ENCODE measurements at regions not wholly inside any gene's neighbourhood (a gene's known extent, or its start where the extent isn't known, plus 50 kb on each side); places are given as distances from the start of the nearest gene placed in this dataset.

DNA sequence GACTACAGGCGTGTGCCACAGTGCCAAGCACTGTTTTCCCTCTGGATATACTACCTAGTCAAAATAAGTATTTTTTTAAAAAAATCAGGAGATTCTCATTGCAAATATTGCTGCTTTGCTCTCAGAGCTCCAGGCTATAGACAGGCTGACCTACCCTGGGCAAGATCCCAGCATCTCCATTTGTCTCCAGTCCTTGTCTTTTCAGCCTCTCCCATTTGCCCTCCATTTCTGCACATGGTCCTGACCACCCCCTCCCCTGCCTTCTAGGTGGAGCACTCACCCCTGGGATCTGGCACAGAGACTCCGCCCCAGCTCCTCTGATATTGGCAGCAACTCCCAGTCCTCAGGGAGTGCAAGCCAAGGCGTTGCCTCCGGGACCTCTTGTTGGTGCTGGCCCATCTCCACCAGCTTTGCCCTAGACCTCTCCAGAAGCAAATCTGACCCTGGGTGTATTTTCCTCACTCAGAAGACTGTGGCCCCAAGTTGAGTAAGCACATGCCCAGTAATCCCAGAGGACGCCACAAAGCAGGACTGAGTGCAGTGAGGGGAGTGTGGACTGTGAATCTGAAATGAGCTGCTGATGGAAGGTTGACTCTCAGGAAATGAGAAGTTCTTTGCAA, 120.6 kb downstream of the MTPAP start:
- Histone ChIP-seq H3K27ac (ENCODE audit: poor library complexity, severe bottlenecking) (no peak overlapping the region), H3K36me3 (ENCODE audit: low read depth) (no peaks in the 10 kb centered on the region), H3K9me3 (ENCODE audit: severe bottlenecking) (no peaks in the 10 kb centered on the region), H3K4me3 (ENCODE audit: severe bottlenecking) (no peak overlapping the region), H3K4me1 (ENCODE audit: insufficient read depth, poor library complexity, severe bottlenecking) (peaks cover 5% of the 10 kb centered on the region), H3K27me3 (ENCODE audit: insufficient read depth, poor library complexity, severe bottlenecking) (no peaks in the 10 kb centered on the region)
- TF ChIP-seq, protein P1, sequence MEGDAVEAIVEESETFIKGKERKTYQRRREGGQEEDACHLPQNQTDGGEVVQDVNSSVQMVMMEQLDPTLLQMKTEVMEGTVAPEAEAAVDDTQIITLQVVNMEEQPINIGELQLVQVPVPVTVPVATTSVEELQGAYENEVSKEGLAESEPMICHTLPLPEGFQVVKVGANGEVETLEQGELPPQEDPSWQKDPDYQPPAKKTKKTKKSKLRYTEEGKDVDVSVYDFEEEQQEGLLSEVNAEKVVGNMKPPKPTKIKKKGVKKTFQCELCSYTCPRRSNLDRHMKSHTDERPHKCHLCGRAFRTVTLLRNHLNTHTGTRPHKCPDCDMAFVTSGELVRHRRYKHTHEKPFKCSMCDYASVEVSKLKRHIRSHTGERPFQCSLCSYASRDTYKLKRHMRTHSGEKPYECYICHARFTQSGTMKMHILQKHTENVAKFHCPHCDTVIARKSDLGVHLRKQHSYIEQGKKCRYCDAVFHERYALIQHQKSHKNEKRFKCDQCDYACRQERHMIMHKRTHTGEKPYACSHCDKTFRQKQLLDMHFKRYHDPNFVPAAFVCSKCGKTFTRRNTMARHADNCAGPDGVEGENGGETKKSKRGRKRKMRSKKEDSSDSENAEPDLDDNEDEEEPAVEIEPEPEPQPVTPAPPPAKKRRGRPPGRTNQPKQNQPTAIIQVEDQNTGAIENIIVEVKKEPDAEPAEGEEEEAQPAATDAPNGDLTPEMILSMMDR (IDR thresholded peaks at IDR 0.05; ENCODE audit: poor library complexity, severe bottlenecking), result no peak
- DNase-seq (ENCODE audit: low spot score) (no peak), ATAC-seq (ENCODE audit: low read depth) (no peak)

DNA sequence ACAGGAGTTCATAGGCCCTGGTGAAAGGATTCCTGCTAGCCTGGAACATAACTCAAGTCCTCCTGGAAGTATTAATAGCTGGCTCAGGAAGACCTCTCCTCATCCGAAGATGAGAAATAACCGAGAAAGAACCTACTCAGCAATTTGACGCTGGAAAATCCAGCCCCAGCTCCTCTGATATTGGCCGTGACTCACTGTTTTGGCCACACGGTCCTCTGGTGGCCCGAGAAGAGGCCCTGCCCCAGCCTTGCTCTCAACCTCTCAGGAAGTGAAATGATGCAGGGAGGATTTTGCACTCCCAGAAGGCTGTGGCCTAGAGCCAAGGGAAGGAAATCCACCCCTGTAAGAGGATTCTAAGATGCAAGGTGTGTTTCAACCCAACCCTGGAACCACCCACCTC, 121.6 kb downstream of the MTPAP start:
- Histone ChIP-seq H3K4me3 (ENCODE audit: severe bottlenecking) (no peak overlapping the region), H3K27ac (ENCODE audit: poor library complexity, severe bottlenecking) (no peak overlapping the region), H3K27me3 (ENCODE audit: insufficient read depth, poor library complexity, severe bottlenecking) (no peaks in the 10 kb centered on the region), H3K4me1 (ENCODE audit: insufficient read depth, poor library complexity, severe bottlenecking) (peaks cover 5% of the 10 kb centered on the region), H3K36me3 (ENCODE audit: low read depth) (no peaks in the 10 kb centered on the region), H3K9me3 (ENCODE audit: severe bottlenecking) (no peaks in the 10 kb centered on the region)
- DNase-seq (ENCODE audit: low spot score) (no peak), ATAC-seq (ENCODE audit: low read depth) (no peak)
- TF ChIP-seq, protein P1 (IDR thresholded peaks at IDR 0.05; ENCODE audit: poor library complexity, severe bottlenecking), result no peak

DNA sequence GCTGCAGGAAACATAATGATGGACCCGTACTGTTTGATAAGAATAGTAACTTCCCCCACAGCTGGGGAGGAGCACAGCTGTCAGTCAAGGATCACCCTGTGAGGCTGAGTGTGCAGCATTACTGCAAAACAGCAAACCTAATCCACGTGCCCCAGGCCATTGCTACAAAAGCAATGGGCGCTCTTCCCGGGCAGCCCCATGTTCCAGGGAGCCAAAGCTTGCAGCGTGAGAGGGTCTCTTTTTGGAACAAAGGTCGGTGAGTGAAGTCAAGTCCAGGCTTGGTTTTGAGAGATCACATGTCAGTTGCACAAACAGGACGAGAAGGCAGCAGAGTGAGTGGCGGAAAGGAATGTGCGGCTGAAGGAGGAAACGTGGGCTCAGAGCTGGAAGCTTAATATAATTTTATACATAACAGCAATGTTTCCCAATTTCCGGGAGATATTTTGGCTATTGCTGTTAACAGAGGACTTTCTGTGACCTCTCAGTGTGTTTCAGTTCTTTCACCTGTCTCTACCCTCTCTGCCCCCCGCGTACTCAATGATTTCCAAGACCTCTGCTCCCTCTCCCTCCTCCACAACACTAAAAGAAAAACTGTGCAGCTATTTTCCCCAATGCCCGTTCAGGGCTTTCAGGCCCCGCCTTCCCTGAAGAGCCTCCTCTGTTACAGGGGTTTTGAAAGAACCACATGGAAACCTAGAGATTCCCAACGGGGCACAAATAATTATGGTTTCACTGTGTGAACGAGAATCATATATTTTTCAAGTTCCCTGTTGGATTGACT, 128.9 kb downstream of the MTPAP start:
- no peaks in the 10 kb centered on the region for H3K27me3 ChIP-seq (ENCODE audit: insufficient read depth, poor library complexity, severe bottlenecking)
- DNase-seq (ENCODE audit: low spot score), result no peak
- H3K4me3 ChIP-seq (ENCODE audit: severe bottlenecking), result no peak overlapping the region
- no peaks in the 10 kb centered on the region for H3K36me3 ChIP-seq (ENCODE audit: low read depth)
- peak overlapping the region; percentile 67 for H3K27ac ChIP-seq (ENCODE audit: poor library complexity, severe bottlenecking)
- ATAC-seq (ENCODE audit: low read depth), result peak; percentile 97
- TF ChIP-seq, protein P1 (IDR thresholded peaks at IDR 0.05; ENCODE audit: poor library complexity, severe bottlenecking), result no peak
- H3K9me3 ChIP-seq (ENCODE audit: severe bottlenecking), result no peaks in the 10 kb centered on the region
- peaks cover 11% of the 10 kb centered on the region for H3K4me1 ChIP-seq (ENCODE audit: insufficient read depth, poor library complexity, severe bottlenecking)

- Histone ChIP-seq H3K27ac (ENCODE audit: poor library complexity, severe bottlenecking) (no peak overlapping the region), H3K9me3 (ENCODE audit: severe bottlenecking) (no peaks in the 10 kb centered on the region), H3K4me3 (ENCODE audit: severe bottlenecking) (no peak overlapping the region), H3K4me1 (ENCODE audit: insufficient read depth, poor library complexity, severe bottlenecking) (peaks cover 11% of the 10 kb centered on the region), H3K36me3 (ENCODE audit: low read depth) (no peaks in the 10 kb centered on the region), H3K27me3 (ENCODE audit: insufficient read depth, poor library complexity, severe bottlenecking) (no peaks in the 10 kb centered on the region)
- ATAC-seq (ENCODE audit: low read depth) (no peak), DNase-seq (ENCODE audit: low spot score) (no peak)
- TF ChIP-seq, protein P1 (IDR thresholded peaks at IDR 0.05; ENCODE audit: poor library complexity, severe bottlenecking), result no peak
These were observed 132.3 kb downstream of the MTPAP start for GRCh38 chr10:30216821-30217220.

DNA sequence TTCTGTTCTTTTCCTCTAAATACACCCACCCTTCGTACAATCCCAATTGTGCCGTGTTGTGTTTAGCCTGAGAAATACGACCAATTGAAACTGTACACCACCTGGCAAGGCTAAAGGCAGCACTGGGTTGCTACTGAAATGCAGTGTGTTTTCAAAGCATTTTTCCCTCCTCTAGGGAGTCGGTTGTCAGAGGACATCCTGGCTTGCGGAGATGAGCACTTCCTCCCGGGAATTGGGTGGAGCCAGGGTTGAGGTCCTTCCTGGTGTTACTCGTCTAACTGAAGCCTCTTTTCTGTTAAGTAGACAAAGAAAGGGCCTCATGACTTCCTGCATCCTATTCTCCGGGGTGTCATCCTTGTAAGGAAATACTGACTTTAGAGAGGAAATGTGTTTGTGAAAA, 133.5 kb downstream of the MTPAP start:
- Histone ChIP-seq H3K4me3 (ENCODE audit: severe bottlenecking) (no peak overlapping the region), H3K9me3 (ENCODE audit: severe bottlenecking) (no peaks in the 10 kb centered on the region), H3K36me3 (ENCODE audit: low read depth) (no peaks in the 10 kb centered on the region), H3K27me3 (ENCODE audit: insufficient read depth, poor library complexity, severe bottlenecking) (no peaks in the 10 kb centered on the region), H3K27ac (ENCODE audit: poor library complexity, severe bottlenecking) (no peak overlapping the region), H3K4me1 (ENCODE audit: insufficient read depth, poor library complexity, severe bottlenecking) (peaks cover 10% of the 10 kb centered on the region)
- TF ChIP-seq, protein P1 (IDR thresholded peaks at IDR 0.05; ENCODE audit: poor library complexity, severe bottlenecking), result no peak
- ATAC-seq (ENCODE audit: low read depth) (no peak), DNase-seq (ENCODE audit: low spot score) (no peak)
